ENCODE measurements at regions not wholly inside any gene's neighbourhood (a gene's known extent, or its start where the extent isn't known, plus 50 kb on each side); places are given as distances from the start of the nearest gene placed in this dataset.

GRCh38 chr2:59083075-59083828 lies 842.1 kb upstream of the FANCL start:
- no peak for DNase-seq

GRCh38 chr2:59082657-59083056 lies 841.5 kb upstream of the FANCL start:
- DNase-seq: no peak

- no peak for DNase-seq
Measured at GRCh38 chr2:59080451-59081181, 839.5 kb upstream of the FANCL start.

- DNase-seq: no peak
Measured at GRCh38 chr2:59077981-59078531, 836.9 kb upstream of the FANCL start.

GRCh38 chr2:59077026-59077725 lies 836.1 kb upstream of the FANCL start:
- DNase-seq: no peak

- no peak for DNase-seq
Measured at GRCh38 chr2:59076079-59076619, 835.0 kb upstream of the FANCL start.

- DNase-seq: no peak
Measured at GRCh38 chr2:59074071-59074470, 832.9 kb upstream of the FANCL start.

GRCh38 chr2:59073286-59073685 lies 832.2 kb upstream of the FANCL start:
- no peak for DNase-seq

- DNase-seq: no peak
Measured at GRCh38 chr2:59068255-59068654, 827.1 kb upstream of the FANCL start.

GRCh38 chr2:59066787-59067399 lies 825.8 kb upstream of the FANCL start:
- no peak for DNase-seq

- DNase-seq: no peak
Measured at GRCh38 chr2:59047373-59047995, 806.4 kb upstream of the FANCL start.

- no peak for DNase-seq
Measured at GRCh38 chr2:59046401-59047372, 805.6 kb upstream of the FANCL start.

- DNase-seq: no peak
Measured at GRCh38 chr2:59044736-59045135, 803.6 kb upstream of the FANCL start.

GRCh38 chr2:59041139-59041538 lies 800.0 kb upstream of the FANCL start:
- no peak for DNase-seq

GRCh38 chr2:59034837-59035236 lies 793.7 kb upstream of the FANCL start:
- no peak for DNase-seq

- no peak for DNase-seq
Measured at GRCh38 chr2:59034106-59034505, 793.0 kb upstream of the FANCL start.

- DNase-seq: no peak
Measured at GRCh38 chr2:59033661-59034060, 792.5 kb upstream of the FANCL start.

- no peak for DNase-seq
Measured at GRCh38 chr2:59032499-59032898, 791.4 kb upstream of the FANCL start.

GRCh38 chr2:59029058-59029457 lies 787.9 kb upstream of the FANCL start:
- no peak for DNase-seq

GRCh38 chr2:59027320-59027719 lies 786.2 kb upstream of the FANCL start:
- no peak for DNase-seq

GRCh38 chr2:59025157-59025757 lies 784.1 kb upstream of the FANCL start:
- DNase-seq: no peak
